Left forelimb (tissue), 1 donor: ENCODE measurements at regions not wholly inside any gene's neighbourhood (a gene's known extent, or its start where the extent isn't known, plus 50 kb on each side); places are given as distances from the start of the nearest gene placed in this dataset.

Source experiments
- DNase-seq: peaks from one replicate; pipeline ENCODE4 v3.0.0-alpha.2; 2018; ENCODE audit warnings: low spot score

DNA sequence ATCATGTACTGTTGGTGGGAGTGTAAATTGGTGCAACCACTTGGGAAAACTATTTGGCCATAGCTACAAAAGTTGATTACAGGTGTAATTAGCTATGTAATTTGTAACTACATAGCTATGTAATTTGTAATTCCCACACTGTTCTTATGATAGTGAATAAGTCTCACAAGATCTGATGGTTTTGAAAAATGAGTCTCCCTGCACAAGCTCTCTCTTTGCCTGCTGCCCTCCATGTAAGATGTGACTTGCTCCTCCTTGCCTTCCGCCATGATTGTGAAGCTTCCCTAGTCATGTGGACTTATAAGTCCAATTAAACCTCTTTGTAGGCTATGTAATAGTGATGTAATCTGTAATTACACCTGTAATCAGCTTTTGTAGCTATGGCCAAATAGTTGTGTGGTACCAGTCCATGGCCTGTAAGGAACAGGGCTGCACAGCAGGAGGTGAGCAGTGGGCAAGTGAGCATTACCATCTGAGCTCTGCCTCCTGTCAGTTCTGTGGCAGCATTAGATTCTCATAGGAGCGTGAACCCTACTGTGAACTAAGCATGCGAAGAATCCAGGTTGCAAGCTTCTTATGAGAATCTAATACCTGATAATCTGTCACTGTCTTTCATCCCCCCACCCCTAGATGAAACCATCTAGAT, 133.7 kb upstream of the COPS8 start:
- peak; percentile 12 for DNase-seq

DNA sequence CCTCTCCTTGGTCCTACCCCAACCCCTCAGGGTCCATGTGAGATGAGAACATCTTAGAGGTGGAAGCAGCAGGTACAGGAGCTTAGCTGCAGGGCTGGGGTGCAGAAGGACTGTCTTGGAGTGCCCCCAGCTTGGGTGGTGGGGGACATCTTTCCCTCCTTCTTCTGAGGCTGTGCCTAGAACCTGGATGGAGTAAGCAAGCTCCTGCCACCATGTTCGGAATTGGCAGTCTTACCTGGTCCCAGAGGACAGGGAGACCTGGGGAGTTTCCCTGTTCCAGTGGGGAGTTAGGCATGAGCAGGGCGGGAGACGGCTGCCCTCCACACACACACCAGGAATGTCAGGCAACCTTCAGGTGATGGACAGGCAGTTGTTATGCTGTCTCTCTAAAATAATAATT, 131.0 kb upstream of the COPS8 start:
- peak; percentile 26 for DNase-seq

DNA sequence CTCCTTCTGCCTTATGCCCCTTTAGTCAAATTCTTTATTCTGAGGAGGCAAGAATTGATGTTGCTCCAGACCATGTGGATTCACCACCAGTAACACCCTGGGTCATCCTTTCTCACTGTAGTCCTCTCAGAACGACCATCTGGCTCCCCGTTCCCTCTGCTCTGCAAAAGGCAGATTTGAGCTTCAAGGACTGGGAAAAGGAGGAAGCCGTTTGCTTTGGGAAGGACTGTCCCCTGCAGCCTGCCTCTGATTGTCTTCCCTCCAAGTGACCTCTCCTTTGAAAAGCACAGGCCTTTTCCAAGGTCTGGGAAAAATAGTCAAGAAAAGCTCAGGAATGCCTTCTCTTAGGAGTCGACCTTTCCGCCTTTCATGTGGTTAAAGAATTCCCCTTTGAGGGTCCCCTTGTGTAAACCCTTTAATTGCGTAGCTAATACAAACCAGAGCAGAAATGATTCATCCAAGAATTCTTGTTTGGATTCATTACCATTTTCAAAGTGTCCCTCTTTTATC, 130.1 kb upstream of the COPS8 start:
- peak; percentile 58 for DNase-seq

DNA sequence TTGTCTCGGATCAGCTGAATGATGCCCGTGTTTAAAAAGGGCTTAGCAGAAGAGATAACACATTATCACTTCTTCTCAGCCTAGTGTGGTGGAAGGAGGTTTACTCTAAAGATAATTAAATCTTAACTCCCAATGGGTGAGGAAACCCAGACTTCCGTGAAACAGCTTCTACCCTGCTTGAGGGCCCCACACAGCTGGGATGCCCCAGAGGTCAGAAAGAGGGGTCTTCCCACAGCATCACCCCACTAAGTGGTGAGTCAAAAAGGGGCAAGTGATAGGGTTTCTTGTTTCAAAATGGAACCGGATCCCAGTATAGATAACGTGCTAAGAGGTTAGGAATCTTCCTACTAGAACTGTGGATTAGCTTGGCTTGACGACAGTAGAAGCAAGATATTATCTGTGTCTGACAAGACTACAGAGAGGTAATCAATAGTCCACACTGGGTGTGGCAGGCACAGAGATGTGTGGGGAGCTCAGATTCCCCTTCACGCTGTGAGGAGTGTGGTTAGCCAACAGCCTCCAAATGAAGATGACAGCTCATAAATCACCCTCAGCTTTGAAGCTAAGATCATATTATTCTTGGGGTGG, 129.6 kb upstream of the COPS8 start:
- DNase-seq: peak; percentile 23

DNA sequence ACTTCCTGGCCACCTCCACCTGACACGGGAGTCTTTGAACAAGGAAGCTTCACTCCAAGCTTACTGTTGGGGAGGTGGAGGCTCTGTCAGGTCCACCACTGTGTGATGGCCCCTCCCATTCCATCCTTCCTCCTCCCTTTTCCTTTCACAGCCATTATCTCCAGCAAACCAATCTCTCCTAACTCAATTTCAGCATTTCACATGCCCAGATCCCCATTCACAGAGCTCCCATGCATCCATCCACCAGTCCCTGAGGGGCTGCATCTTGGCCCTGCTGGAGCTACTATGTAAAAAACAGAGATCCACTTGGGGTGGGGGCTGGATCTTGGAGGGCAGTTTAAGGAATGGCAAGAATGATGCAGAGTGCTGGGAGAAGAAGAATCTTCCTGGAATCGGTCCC, 129.0 kb upstream of the COPS8 start:
- DNase-seq: peak; percentile 28

DNA sequence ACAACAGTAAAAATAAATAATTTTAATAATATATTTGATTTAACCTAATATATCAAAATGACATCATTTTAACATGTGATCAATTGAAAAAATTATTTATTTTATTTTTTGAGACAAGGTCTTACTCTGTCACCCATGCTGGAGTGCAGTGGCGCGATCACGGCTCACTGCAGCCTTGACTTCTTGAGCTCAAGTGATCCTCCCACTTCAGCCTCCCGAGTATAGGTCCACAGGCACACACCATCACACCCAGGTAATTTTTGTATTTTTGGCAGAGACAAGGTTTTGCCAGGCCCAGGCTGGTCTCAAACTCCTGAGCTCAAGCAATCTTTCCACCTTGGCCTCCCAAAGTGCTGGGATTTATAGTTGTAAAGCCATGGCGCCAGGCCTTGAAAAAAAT, 126.7 kb upstream of the COPS8 start:
- peak; percentile 9 for DNase-seq

DNA sequence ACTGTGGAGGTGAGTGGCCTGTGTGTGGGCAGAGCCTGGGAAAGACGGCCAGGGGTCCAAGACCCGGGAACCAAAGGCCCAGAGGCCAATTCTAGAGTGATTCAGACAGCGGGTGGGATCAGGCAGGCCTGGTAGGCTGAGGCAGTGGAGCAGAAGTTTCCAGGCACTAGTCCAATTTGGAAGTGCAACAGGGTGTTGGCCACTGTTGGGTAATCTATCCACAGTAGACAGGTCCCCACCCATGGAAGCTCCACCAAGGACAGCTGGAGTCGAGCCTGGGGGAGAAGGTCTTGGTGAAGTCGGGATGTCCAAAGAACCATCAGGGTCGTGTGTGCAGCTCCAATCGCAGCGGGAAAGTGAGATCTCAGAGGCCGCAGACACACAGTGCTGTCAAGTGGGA, 125.8 kb upstream of the COPS8 start:
- peak; percentile 45 for DNase-seq

DNA sequence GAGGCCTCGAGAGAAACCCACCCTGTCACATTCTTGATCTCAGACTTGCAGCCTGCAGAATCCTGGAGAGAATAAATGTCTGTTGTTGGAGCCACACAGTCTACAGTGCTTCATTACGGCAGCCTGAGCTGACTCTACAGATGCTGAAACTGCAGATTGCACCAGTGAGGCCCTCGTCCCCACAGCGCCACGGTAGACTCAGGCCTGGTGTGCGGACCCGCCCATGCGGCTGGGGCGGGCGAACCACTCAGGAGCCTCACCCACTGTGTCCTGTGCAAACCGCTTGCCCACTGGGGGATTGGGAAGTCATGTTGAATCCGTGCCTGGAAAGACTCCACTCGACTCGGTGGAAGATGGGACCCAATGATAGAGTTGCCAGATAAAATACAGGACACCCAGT, 125.2 kb upstream of the COPS8 start:
- peak; percentile 51 for DNase-seq

DNA sequence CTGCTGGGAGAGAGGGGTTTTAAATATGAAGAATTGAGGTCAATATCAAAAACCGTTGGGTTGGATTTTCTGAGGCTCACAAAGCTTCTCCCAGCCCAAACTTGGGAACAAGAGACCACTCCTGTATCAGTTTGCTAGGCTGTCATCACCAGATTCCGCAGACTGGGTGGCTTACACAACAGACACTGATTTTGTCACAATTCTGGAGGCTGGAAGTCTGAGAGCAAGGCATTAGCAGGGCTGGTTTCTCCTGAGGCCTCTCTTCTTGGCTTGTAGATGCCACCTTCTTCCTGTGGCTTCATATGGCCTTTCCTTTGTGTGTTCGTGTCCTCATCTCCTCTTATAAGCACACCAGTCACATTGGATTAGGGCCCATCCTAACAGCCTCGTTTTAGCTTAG, 122.9 kb upstream of the COPS8 start:
- peak; percentile 22 for DNase-seq

DNA sequence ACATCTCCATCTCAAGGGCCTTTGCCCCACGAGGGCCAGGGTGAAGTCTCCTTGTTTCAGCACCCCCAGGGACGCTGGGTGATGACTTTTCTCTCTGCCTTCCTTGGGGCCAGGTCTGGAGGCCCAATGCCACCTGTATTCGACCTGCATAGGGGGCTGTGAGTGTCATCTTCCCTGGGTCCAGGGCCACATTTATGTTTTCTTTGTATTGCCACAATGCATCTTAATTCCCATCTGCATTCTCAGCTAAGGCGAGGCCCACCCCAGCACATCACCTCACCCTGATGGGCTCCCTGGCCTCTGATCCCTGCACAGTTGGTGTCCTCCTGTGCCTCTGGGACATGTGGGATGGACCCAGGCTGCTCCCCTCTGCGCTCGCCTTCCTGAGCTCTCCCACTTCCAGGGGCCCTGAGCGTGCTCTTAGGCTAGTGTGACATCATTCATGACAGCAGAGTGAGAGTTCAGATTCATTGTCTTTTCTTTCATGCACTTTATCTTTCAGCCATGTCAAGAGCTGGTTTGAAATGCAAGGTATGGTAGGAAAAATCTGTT, 122.0 kb upstream of the COPS8 start:
- DNase-seq: peak; percentile 53

DNA sequence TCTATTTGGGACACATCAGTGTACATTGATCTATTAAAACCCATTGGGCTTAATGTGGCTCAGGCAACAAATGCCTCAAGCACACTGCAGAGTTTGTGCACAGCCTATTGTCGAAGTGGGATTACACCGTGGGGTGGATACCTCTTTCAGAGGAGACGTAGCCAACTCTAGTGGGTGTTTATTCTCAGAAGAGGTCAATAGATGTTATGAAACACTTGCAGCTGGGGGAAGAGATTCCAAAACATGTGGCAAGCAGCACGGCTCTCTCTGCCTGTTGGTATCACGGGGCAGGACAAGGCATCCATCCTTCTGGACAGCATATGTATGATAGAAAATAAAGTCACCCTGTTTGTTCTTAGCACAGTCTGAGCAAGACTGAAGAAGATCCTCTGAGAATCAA, 121.4 kb upstream of the COPS8 start:
- DNase-seq: peak; percentile 40

DNA sequence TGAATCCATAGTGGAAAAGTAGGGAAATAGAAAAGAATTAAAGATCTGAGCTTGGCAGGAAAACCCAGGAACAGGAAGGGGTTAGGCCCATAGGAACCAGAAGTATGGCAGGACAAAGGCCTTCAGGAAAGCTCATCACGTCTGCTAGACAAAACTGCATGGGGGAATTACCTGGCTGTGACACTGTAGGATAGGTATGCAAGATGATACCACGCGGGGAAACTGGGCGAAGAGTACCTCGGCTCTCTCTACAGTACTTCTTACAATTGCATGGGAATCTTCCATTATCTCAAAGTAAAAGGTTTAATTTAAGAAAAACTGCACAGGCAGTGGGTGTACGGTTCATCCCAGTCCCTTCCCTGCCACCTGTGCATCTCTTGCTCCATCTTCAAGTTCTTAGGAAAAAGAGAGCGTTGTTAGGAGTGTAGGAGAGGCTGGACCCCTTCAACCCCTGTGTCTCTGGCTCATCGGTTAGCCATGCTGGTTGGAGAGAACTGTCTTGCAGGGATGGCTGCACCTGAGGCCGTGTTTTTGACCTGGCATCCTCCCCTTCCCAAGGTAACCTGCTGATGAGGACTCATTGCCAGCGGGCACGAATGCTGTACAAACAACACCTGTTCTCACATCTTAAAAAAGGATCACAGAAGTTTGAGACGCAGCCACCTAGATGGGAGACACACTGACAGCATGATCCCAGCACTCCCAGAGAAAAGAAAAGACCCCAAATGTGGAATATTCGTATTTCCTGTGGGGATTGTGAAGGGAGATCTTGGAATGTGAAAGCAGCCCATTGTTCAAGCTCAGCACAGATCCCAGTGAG, 120.5 kb upstream of the COPS8 start:
- DNase-seq: peak; percentile 45

DNA sequence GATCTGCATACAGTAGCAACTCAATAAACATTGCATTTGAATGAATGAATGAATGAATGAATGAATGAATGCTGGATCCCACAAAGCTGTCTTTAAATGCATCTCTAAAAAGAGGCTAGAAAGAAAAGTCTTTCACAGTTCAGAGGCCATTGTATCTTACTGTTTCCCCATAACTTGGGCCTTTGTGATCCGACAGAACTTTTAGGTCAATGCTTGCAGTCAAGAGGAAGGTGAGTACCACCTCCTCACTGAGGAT, 119.9 kb upstream of the COPS8 start:
- DNase-seq: no peak

DNA sequence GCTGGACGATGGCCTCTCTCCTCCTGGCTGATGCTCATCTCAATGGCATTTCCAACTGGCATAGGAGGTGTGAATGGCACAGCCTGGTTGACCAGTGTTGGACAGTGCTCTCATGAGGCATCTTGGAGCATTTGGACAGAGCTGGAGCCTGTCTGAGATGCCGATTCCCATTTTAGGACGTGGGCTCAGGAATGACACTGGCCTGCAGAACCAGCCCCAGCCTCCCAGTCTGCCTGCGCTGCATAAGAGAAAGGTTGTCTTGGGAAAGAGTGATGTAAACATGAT, 118.2 kb upstream of the COPS8 start:
- peak; percentile 30 for DNase-seq

DNA sequence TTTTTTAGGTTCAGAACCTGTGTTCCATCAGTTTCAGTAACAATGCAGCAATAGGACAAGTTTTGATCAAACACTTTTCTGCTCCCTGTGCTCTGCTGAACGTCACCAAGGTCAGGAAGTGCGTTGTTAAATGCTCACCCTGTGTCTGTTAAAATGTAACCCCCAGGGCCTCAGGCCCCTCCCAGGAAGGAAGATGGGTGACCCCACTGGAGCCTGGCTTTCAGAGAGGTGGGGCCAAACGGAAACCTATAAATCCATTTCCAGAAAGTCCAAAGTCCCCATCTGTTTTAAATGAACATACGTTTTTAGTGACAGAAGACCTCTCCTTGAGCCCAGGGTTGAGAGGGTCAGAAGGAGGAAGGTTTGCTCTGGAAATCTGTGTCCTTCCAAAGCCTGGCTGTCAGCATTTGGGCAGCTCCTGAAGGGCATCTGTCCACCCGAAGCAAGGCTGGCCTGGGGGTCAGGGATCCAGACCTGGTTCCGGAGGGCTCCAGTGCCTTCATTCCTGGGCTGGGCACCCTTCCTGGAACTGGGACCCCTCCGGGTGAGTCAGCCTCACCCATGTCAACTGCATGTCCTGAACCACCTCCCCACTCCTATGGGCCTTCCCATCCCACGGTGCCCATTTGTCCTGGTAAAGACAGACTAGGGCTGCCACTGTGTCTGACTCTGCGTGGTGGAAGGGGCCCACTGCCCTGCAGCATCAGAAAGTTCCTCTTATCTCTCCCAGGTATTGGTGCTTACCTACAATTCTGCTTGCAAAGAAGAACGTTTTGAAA, 117.4 kb upstream of the COPS8 start:
- DNase-seq: peak; percentile 52

DNA sequence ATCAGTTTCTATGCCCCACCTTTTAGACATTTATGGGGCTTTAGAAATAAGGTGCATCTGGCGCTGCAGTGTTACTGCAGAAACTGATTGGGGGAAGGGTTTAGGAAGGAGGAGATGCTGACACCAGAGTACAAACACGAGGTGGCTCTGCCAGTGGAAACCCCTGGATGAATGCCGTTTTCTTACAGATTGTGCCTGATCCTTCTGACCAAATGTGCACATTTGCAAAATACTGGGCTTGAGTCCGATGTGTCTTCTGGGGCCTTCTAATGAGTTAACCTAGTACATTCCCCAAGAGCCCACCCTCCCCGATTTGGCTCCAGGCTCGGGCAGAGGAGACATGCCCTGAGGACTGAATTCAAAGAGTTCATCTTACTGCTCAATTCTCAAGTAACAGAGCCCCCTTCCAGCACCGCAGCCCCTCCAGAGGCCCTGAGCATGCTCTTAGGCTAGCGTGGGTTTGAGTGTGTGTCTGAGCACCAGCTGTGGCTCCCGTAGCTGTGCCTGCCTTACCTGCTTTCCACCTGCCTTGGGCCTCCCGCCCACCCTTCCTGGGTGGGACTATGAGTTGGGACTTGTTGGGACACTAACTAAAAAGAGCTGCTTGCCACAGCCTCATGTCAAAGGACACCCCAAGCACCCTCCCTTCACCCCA, 116.7 kb upstream of the COPS8 start:
- DNase-seq: peak; percentile 48

DNA sequence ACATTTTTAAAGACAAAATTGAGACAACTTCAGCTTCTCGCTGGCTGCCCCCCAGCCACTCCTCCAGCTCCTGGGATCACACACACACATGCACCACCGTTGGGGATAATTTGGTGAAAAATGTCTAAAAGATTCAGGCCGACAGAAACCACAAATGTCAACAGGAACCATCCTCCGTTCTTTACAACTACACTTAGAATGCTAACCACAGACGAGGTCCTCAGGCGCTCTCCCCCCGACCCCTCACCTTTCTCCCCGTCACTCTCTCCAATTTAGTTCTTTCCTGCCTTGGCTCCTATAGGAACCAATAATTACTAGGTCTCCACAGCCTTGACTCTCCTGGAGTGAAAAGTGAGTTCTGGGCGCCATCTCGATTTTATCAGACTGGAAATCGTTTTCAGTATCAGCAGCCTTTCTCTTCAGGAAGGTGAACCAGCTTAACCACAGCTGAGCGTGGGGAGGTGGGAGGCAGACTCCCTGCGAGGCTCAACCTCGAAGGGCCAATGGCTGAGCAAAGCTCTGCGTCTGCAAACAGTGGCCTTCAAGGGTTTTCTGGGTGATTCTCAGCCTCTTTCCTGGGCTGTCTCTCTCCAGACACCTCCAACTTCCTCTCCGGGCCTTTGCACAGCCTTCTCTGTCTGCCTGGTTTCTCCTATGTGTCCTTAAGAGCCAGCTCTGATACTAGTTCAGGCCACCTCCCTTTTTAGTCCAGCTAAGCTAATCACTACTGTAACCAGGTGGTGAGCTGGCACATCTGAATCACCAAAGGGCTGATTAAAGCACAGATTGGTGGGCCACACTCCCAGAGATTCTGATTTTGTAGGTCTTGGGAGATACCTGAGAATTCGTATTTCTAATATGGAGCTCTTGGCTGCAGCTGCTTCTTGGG, 115.7 kb upstream of the COPS8 start:
- DNase-seq: peak; percentile 25

DNA sequence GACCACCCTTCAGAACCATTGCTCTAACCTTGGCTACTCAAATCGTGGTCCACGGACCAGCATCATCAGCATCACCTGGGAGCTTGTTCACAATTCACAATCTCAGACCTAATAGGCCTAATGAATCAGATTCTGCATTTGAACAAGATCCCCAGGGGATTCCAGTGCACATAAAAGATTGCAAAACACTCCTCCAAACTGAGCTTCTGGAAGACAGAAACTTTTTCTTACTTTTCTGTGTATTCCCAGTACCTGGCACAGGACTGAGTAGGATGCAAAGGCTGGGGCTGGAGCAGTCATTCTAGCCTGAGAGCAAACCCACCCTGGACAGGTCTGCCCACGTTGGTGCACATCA, 115.1 kb upstream of the COPS8 start:
- DNase-seq: peak; percentile 55

DNA sequence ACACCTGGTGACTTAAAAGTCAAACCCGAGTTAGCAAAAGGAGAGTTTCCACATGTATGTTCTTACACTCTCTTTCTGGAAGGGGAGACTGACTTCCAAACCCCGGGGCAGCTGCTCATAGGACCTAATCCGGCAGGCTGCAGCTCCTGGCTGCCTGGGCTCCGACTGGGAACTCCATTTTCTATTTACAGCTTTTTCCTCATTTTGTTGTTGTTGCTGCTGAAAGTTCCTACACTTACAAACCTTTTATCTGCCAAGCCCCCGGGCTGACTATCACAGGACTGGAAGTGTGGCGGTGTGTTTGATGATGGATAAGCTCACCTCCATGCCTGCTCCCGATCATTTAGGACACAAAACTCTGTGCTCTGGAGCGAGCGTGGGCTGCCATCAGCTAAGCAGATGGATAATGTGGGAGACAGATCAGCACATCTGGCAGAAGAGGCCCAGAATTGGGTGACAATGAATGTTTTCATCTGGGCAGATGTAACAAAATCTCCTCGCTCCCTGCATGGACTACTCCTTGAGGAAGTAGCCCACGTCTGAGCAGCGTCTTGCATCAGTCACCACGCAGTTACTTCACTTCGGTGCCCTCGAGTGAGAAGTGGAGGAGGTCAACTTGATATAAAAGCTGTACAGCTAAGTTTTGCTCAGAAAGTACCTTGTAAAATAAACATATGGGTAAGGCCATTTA, 114.4 kb upstream of the COPS8 start:
- peak; percentile 59 for DNase-seq

DNA sequence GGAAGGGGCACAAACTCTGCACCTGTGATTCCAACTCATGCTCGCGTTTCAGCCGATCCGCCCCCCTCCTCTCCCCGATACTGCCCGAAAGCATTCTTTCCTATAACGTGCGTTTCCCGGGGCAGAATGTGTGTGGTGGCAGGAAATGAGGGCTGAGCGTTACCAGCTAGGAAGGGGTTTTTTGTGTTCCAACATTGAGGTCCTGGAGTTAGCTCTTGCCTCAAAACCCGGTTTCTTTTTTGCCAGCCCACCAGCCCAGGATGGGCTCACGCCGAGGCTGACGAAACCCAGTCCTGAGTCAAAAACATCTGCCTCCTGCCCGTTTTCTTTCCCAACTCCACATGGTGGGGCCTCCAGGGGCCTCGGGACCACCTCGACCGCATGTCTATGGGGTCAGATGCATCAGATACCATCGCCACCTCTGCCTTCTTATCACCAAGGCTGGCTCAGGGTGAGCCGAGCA, 113.7 kb upstream of the COPS8 start:
- peak; percentile 65 for DNase-seq
